Smooth muscle cell (in vitro differentiated cells): ENCODE measurements at regions not wholly inside any gene's neighbourhood (a gene's known extent, or its start where the extent isn't known, plus 50 kb on each side); places are given as distances from the start of the nearest gene placed in this dataset.

Experiments
- DNase-seq: peaks from one replicate; lab custom pipeline; 2025; ENCODE audit not compliant: unreplicated experiment; lab: John Stamatoyannopoulos, UW
- H2AFZ ChIP-seq: fragments of 200-600 bp; sonication (generic); 2 replicates; pipeline ENCODE4 v1.6.0; 2016; ENCODE audit warnings: antibody characterized with exemption, low read depth, mild to moderate bottlenecking
- H3F3A ChIP-seq: fragments of 200-600 bp; sonication (generic); 2 replicates; pipeline ENCODE4 v1.6.0; 2017; ENCODE audit warnings: antibody characterized with exemption, low read depth
- H3K27ac ChIP-seq: fragments of 200-600 bp; sonication (generic); 2 replicates; pipeline ENCODE4 v1.5.1; 2016; ENCODE audit warnings: low read depth, mild to moderate bottlenecking
- H3K27me3 ChIP-seq: fragments of 200-600 bp; sonication (generic); 2 replicates; pipeline ENCODE4 v1.6.1; 2016; ENCODE audit warnings: low read depth, mild to moderate bottlenecking
- H3K36me3 ChIP-seq: fragments of 200-600 bp; sonication (generic); 2 replicates; pipeline ENCODE4 v1.5.1; 2016; ENCODE audit warnings: low read depth
- H3K4me1 ChIP-seq: fragments of 200-600 bp; sonication (generic); 2 replicates; pipeline ENCODE4 v1.5.1; 2016; ENCODE audit warnings: low read depth
- H3K4me2 ChIP-seq: fragments of 200-600 bp; sonication (generic); 2 replicates; pipeline ENCODE4 v1.6.0; 2016; ENCODE audit warnings: mild to moderate bottlenecking
- H3K4me3 ChIP-seq: fragments of 200-600 bp; sonication (generic); 2 replicates; pipeline ENCODE4 v1.5.1; 2016; ENCODE audit warnings: mild to moderate bottlenecking
- H3K79me2 ChIP-seq: fragments of 200-600 bp; sonication (generic); 2 replicates; pipeline ENCODE4 v1.6.0; 2016; ENCODE audit warnings: low read depth, mild to moderate bottlenecking
- H3K9ac ChIP-seq: fragments of 200-600 bp; sonication (generic); 2 replicates; pipeline ENCODE4 v1.6.0; 2016; ENCODE audit warnings: low read depth
- H3K9me3 ChIP-seq: fragments of 200-600 bp; sonication (generic); replicated peaks from 2 replicates; pipeline ENCODE4 v1.5.1; 2016; ENCODE audit warnings: low read depth
- H4K20me1 ChIP-seq: fragments of 200-600 bp; sonication (generic); 2 replicates; pipeline ENCODE4 v1.6.0; 2016; ENCODE audit warnings: low read depth
- CTCF ChIP-seq: fragments of 200-600 bp; sonication (generic); IDR thresholded peaks from 2 replicates; pipeline ENCODE4 v1.5.1; 2017; ENCODE audit warnings: borderline replicate concordance, mild to moderate bottlenecking, antibody characterized with exemption; ENCODE audit not compliant: insufficient read depth, poor library complexity, severe bottlenecking
- WGBS: methylation state at CpG from one replicate; pipeline ENCODE4 v1.1.7; 2016; ENCODE audit warnings: low lambda C conversion rate; 5-methylcytosine and 5-hydroxymethylcytosine counted together

DNA sequence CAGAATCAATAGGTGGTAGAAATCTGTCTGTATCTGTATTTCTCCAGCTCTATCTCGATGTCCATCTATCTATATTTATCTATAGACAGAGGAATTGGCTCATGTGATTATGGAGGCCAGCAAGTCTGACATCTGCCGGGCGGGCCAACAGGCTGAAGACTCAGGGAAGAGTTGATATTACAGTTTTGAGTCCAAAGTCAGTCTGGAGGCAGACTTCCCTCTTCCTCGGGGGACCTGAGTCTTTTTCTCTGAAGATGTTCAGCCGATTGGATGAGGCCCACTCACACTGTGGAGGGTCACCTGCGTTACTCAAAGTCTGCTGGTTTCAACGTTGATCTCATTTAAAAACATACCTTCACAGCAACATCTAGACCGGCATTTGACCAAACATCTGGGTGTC is 98.7 kb downstream of the RAMP3 start:
- 73% methylated on average over 8 of the region's 8 CpGs for WGBS
- no peak overlapping the region for H3K9ac ChIP-seq
- H3K9me3 ChIP-seq = no peaks in the 10 kb centered on the region
- no peak overlapping the region for H2AFZ ChIP-seq
- no peaks in the 10 kb centered on the region for H3K4me1 ChIP-seq
- no peak overlapping the region for H3K27ac ChIP-seq
- H3K79me2 ChIP-seq = no peaks in the 10 kb centered on the region
- no peak overlapping the region for H3K4me2 ChIP-seq
- no peaks in the 10 kb centered on the region for H3K36me3 ChIP-seq
- no peaks in the 10 kb centered on the region for H3F3A ChIP-seq
- H3K4me3 ChIP-seq = no peak overlapping the region
- DNase-seq = no peak
- H3K27me3 ChIP-seq = peaks cover 15% of the 10 kb centered on the region
- no peaks in the 10 kb centered on the region for H4K20me1 ChIP-seq
- no peak for TF ChIP-seq CTCF

GRCh38 chr7:45256775-45257174 is 99.2 kb downstream of the RAMP3 start:
- 71% methylated on average over 2 of the region's 2 CpGs for WGBS
- no peaks in the 10 kb centered on the region for H4K20me1 ChIP-seq
- H3K27me3 ChIP-seq = peaks cover 15% of the 10 kb centered on the region
- H3K4me3 ChIP-seq = no peak overlapping the region
- H3K4me1 ChIP-seq = no peaks in the 10 kb centered on the region
- no peaks in the 10 kb centered on the region for H3F3A ChIP-seq
- no peak overlapping the region for H3K27ac ChIP-seq
- H3K79me2 ChIP-seq = no peaks in the 10 kb centered on the region
- no peak overlapping the region for H3K4me2 ChIP-seq
- no peak overlapping the region for H3K9ac ChIP-seq
- no peak overlapping the region for H2AFZ ChIP-seq
- no peak for TF ChIP-seq CTCF
- H3K9me3 ChIP-seq = no peaks in the 10 kb centered on the region
- no peaks in the 10 kb centered on the region for H3K36me3 ChIP-seq
- DNase-seq = no peak

GRCh38 chr7:45257284-45257683 is 99.7 kb downstream of the RAMP3 start:
- Histone ChIP-seq H3K36me3 (no peaks in the 10 kb centered on the region), H3K27me3 (peaks cover 15% of the 10 kb centered on the region), H4K20me1 (no peaks in the 10 kb centered on the region), H3K79me2 (no peaks in the 10 kb centered on the region), H3K27ac (no peak overlapping the region), H3K4me3 (no peak overlapping the region), H3K4me1 (no peaks in the 10 kb centered on the region), H3K9ac (no peak overlapping the region), H3K9me3 (no peaks in the 10 kb centered on the region), H2AFZ (no peak overlapping the region), H3K4me2 (no peak overlapping the region), H3F3A (no peaks in the 10 kb centered on the region)
- DNase-seq = no peak
- no peak for TF ChIP-seq CTCF

GRCh38 chr7:45258533-45259226 is 101.1 kb downstream of the RAMP3 start:
- H3K9me3 ChIP-seq = no peaks in the 10 kb centered on the region
- H3K4me1 ChIP-seq = no peaks in the 10 kb centered on the region
- no peak overlapping the region for H3K9ac ChIP-seq
- H3K79me2 ChIP-seq = no peaks in the 10 kb centered on the region
- H3F3A ChIP-seq = no peaks in the 10 kb centered on the region
- WGBS = 67% methylated on average over 5 of the region's 5 CpGs
- no peak overlapping the region for H2AFZ ChIP-seq
- H3K27me3 ChIP-seq = peaks cover 11% of the 10 kb centered on the region
- no peaks in the 10 kb centered on the region for H3K36me3 ChIP-seq
- no peak for TF ChIP-seq CTCF
- no peak overlapping the region for H3K4me2 ChIP-seq
- H3K27ac ChIP-seq = no peak overlapping the region
- no peaks in the 10 kb centered on the region for H4K20me1 ChIP-seq
- no peak overlapping the region for H3K4me3 ChIP-seq
- DNase-seq = no peak
